Caco-2 (cell line): ENCODE measurements at regions not wholly inside any gene's neighbourhood (a gene's known extent, or its start where the extent isn't known, plus 50 kb on each side); places are given as distances from the start of the nearest gene placed in this dataset.
"Not testable (repeated sequence)": the region's sequence is repeated elsewhere in the genome, so short reads cannot be mapped to it uniquely, and the experiment has no call there.

ENCODE experiments used
- BruUV-seq: library from RNA; stranded (reverse); fragments of 400-500 nt; replicated peaks from 2 replicates; lab custom pipeline; 2021; lab: Mats Ljungman, UMichigan
- CTCF ChIA-PET: fragments of 300-600 bp; sonication (Branson Sonifier 250); formaldehyde crosslinking; loops from one replicate; lab custom pipeline; 2022; ENCODE audit warnings: antibody characterized with exemption; lab: Charles Lee
- POLR2A ChIA-PET: fragments of 300-600 bp; sonication (Branson Sonifier 250); formaldehyde crosslinking; loops from one replicate; lab custom pipeline; 2022; ENCODE audit warnings: antibody characterized with exemption; lab: Charles Lee
- DNase-seq, 2 experiments: peaks; one replicate each; pipeline versions ENCODE4 v3.0.0 to v3.0.0-alpha.2; 2020 to 2022
- H3K27me3 ChIP-seq: replicated peaks from 2 replicates; pipeline ENCODE4 v1.6.0; 2011; ENCODE audit warnings: low read length; ENCODE audit not compliant: control insufficient read depth, insufficient read depth
- H3K36me3 ChIP-seq: 2 replicates; pipeline ENCODE4 v1.5.1; 2011; ENCODE audit warnings: low read length; ENCODE audit not compliant: control insufficient read depth, insufficient read depth
- H3K4me1 ChIP-seq: fragments of 250-450 bp; sonication (Bioruptor Pico); 2 replicates; pipeline ENCODE4 v1.5.1; 2020; ENCODE audit warnings: mild to moderate bottlenecking
- H3K4me3 ChIP-seq: 2 replicates; pipeline ENCODE4 v1.5.1; 2011; ENCODE audit warnings: low read depth, mild to moderate bottlenecking, control low read depth, low read length
- H3K9me3 ChIP-seq: fragments of 250-450 bp; sonication (Bioruptor Pico); 2 replicates; pipeline ENCODE4 v1.5.1; 2020; ENCODE audit warnings: mild to moderate bottlenecking, moderate library complexity
- H3K27ac Mint-ChIP-seq: one replicate; pipeline ENCODE4 v1.8.0; 2022; ENCODE audit warnings: mixed read lengths; ENCODE audit not compliant: unreplicated experiment
- H3K27me3 Mint-ChIP-seq: one replicate; pipeline ENCODE4 v1.8.0; 2022; ENCODE audit warnings: mixed read lengths; ENCODE audit not compliant: insufficient read depth, unreplicated experiment
- H3K36me3 Mint-ChIP-seq: one replicate; pipeline ENCODE4 v1.8.0; 2022; ENCODE audit warnings: mild to moderate bottlenecking, mixed read lengths; ENCODE audit not compliant: insufficient read depth, unreplicated experiment
- H3K4me1 Mint-ChIP-seq: one replicate; pipeline ENCODE4 v1.8.0; 2022; ENCODE audit warnings: low read depth, mixed read lengths; ENCODE audit not compliant: unreplicated experiment
- H3K4me3 Mint-ChIP-seq: one replicate; pipeline ENCODE4 v1.8.0; 2022; ENCODE audit warnings: mild to moderate bottlenecking, moderate library complexity, mixed read lengths; ENCODE audit not compliant: unreplicated experiment
- H3K9me3 Mint-ChIP-seq: one replicate; pipeline ENCODE4 v1.8.0; 2022; ENCODE audit warnings: mixed read lengths; ENCODE audit not compliant: unreplicated experiment
- intact Hi-C: fragments of 100-400 bp; cut with micrococcal nuclease; formaldehyde crosslinking; loops from one replicate; pipeline ENCODE4 v1.10.0; 2022; ENCODE audit not compliant: unreplicated experiment

- POLR2A ChIA-PET, H3K4me1 Mint-ChIP-seq, H3K4me1 ChIP-seq, H3K4me3 ChIP-seq, CTCF ChIA-PET, H3K9me3 Mint-ChIP-seq, H3K27ac Mint-ChIP-seq, H3K27me3 Mint-ChIP-seq, intact Hi-C loops, H3K36me3 ChIP-seq, H3K27me3 ChIP-seq, H3K36me3 Mint-ChIP-seq, H3K4me3 Mint-ChIP-seq, DNase-seq, BruUV-seq, H3K9me3 ChIP-seq: not testable (repeated sequence)
Observed at GRCh38 chr22:16347083-16347482, 245.5 kb downstream of the CCT8L2 start.

DNA sequence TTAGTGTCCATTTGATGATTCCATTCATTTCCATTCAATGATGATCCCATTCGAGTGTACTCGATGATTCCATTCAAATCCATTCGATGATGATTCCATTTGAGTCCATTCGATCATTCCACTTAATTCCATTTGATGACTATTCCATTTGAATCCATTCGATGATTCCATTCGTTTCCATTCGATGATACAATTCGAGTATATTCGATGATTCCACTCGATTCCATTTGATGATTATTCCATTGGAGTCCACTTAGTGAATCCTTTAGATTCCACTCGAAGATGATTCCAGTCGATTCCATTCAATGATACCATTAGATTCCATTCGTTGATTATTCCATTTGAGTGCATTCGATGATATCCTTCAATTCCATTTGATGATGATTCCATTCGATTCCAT, 277.0 kb downstream of the CCT8L2 start:
- H3K36me3 ChIP-seq, H3K9me3 Mint-ChIP-seq, DNase-seq, BruUV-seq, intact Hi-C loops, H3K9me3 ChIP-seq, CTCF ChIA-PET, H3K27me3 ChIP-seq, H3K27me3 Mint-ChIP-seq, H3K4me1 Mint-ChIP-seq, H3K4me1 ChIP-seq, H3K4me3 Mint-ChIP-seq, H3K36me3 Mint-ChIP-seq, H3K4me3 ChIP-seq, POLR2A ChIA-PET, H3K27ac Mint-ChIP-seq: not testable (repeated sequence)
